MM.1S (cell line): ENCODE measurements at regions not wholly inside any gene's neighbourhood (a gene's known extent, or its start where the extent isn't known, plus 50 kb on each side); places are given as distances from the start of the nearest gene placed in this dataset.

ENCODE experiments used
- EZH2 ChIP-seq: fragments of 300-600 bp; sonication (generic); optimal IDR thresholded peaks from 2 replicates; pipeline ENCODE3; 2017; ENCODE audit warnings: low read depth, mild to moderate bottlenecking, antibody characterized with exemption, low read length, mixed read lengths
- EZH2phosphoT487 ChIP-seq: fragments of 300-600 bp; sonication (generic); IDR thresholded peaks from 2 replicates; pipeline ENCODE4 v1.6.1; 2018; ENCODE audit warnings: antibody characterized with exemption, low read length
- TF ChIP-seq, protein P1 (sequence below): fragments of 300-600 bp; sonication (generic); IDR thresholded peaks from 2 replicates; pipeline ENCODE4 v1.5.1; 2016; ENCODE audit warnings: antibody characterized with exemption, low read length, mixed read lengths

DNA sequence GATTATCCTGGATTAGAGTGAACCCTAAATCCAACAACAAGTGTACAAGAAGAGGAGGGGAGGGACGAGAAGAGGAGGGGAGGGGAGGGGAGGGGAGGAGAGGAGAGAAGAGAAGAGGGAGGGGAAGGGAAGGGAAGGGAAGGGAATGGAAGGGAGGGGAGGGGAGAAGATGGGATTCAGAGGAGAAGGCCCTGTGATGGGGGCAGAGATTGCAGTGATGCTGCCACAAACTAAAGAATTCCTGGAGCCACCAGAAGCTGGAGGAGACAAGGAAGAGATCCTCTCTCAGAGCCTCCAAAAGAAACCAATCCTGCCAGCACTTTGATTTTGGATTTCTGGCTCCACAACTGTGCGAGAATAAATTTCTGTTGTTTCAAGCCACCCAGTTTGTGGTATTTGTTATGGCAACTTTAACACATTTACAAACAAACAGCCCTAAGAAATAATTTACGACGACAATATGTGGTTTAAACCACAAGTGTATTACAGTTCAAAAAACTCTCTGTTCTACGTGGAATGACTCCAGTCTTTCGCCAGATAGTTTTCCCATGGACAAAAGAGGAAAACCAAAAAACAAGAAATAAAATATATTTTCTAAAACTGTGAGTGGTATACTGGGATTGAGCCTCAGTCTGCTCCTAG is 235.4 kb downstream of the HDGFL1 start:
- TF ChIP-seq, protein P1, sequence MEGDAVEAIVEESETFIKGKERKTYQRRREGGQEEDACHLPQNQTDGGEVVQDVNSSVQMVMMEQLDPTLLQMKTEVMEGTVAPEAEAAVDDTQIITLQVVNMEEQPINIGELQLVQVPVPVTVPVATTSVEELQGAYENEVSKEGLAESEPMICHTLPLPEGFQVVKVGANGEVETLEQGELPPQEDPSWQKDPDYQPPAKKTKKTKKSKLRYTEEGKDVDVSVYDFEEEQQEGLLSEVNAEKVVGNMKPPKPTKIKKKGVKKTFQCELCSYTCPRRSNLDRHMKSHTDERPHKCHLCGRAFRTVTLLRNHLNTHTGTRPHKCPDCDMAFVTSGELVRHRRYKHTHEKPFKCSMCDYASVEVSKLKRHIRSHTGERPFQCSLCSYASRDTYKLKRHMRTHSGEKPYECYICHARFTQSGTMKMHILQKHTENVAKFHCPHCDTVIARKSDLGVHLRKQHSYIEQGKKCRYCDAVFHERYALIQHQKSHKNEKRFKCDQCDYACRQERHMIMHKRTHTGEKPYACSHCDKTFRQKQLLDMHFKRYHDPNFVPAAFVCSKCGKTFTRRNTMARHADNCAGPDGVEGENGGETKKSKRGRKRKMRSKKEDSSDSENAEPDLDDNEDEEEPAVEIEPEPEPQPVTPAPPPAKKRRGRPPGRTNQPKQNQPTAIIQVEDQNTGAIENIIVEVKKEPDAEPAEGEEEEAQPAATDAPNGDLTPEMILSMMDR: no peak
- no peak for TF ChIP-seq EZH2phosphoT487
- TF ChIP-seq EZH2: no peak
